Neural cell (in vitro differentiated cells): ENCODE measurements at regions not wholly inside any gene's neighbourhood (a gene's known extent, or its start where the extent isn't known, plus 50 kb on each side); places are given as distances from the start of the nearest gene placed in this dataset.

Experiments used
- H2AFZ ChIP-seq: fragments of 200-600, 300-800 bp; sonication (generic), shearing (Covaris generic); 2 replicates; pipeline ENCODE4 v1.6.0; 2014; ENCODE audit warnings: low read depth, mild to moderate bottlenecking, antibody characterized with exemption, low read length, moderate library complexity
- H3F3A ChIP-seq: fragments of 200-600 bp; shearing (Covaris generic); 2 replicates; pipeline ENCODE4 v1.6.1; 2016; ENCODE audit warnings: mild to moderate bottlenecking, moderate library complexity, mixed read lengths, antibody characterized with exemption, low read length; ENCODE audit not compliant: insufficient read depth, poor library complexity, severe bottlenecking
- H3K27ac ChIP-seq: fragments of 200-600, 300-800 bp; sonication (generic), shearing (Covaris generic); 2 replicates; pipeline ENCODE4 v1.5.1; 2014; ENCODE audit warnings: mild to moderate bottlenecking, low read length, moderate library complexity
- H3K27me3 ChIP-seq: fragments of 300-800, 200-600 bp; sonication (generic), shearing (Covaris generic); 2 replicates; pipeline ENCODE4 v1.6.0; 2014; ENCODE audit warnings: mild to moderate bottlenecking, low read depth, low read length, moderate library complexity; ENCODE audit not compliant: insufficient read depth
- H3K36me3 ChIP-seq: fragments of 300-800, 200-600 bp; sonication (generic), shearing (Covaris generic); 2 replicates; pipeline ENCODE4 v1.5.1; 2014; ENCODE audit warnings: mild to moderate bottlenecking, antibody characterized with exemption, low read length, moderate library complexity; ENCODE audit not compliant: insufficient read depth
- H3K4me2 ChIP-seq: fragments of 300-800, 200-600 bp; sonication (generic), shearing (Covaris generic); 2 replicates; pipeline ENCODE4 v1.6.0; 2014; ENCODE audit warnings: mild to moderate bottlenecking, low read length
- H3K4me3 ChIP-seq: fragments of 300-800, 200-600 bp; sonication (generic), shearing (Covaris generic); 2 replicates; pipeline ENCODE4 v1.5.1; 2014; ENCODE audit warnings: mild to moderate bottlenecking, low read length, moderate library complexity
- H3K79me2 ChIP-seq: fragments of 200-600 bp; shearing (Covaris generic); replicated peaks from 2 replicates; pipeline ENCODE4 v1.6.0; 2014; ENCODE audit warnings: mild to moderate bottlenecking, low read length, moderate library complexity; ENCODE audit not compliant: insufficient read depth
- H3K9ac ChIP-seq: fragments of 300-800, 200-600 bp; sonication (generic), shearing (Covaris generic); 2 replicates; pipeline ENCODE4 v1.6.1; 2016; ENCODE audit warnings: mild to moderate bottlenecking, low read length, mixed read lengths
- H3K9me2 ChIP-seq: fragments of 200-600 bp; shearing (Covaris generic); 2 replicates; pipeline ENCODE4 v1.6.1; 2016; ENCODE audit warnings: mild to moderate bottlenecking, low read length, mixed read lengths; ENCODE audit not compliant: insufficient read depth
- H3K9me3 ChIP-seq: fragments of 200-600, 300-800 bp; sonication (generic), shearing (Covaris generic); 2 replicates; pipeline ENCODE4 v1.6.1; 2016; ENCODE audit warnings: mild to moderate bottlenecking, mixed run types, low read length, moderate library complexity, mixed read lengths
- H4K20me1 ChIP-seq: fragments of 200-600 bp; shearing (Covaris generic); 2 replicates; pipeline ENCODE4 v1.6.1; 2016; ENCODE audit warnings: mild to moderate bottlenecking, mixed run types; ENCODE audit not compliant: insufficient read depth
- CTCF ChIP-seq: fragments of 450-650 bp; IDR thresholded peaks from 2 replicates; pipeline ENCODE4 v1.5.1; 2014; ENCODE audit warnings: antibody characterized with exemption, mild to moderate bottlenecking, moderate library complexity; ENCODE audit not compliant: poor library complexity, severe bottlenecking
- EP300 ChIP-seq: fragments of 450-650 bp; conservative IDR thresholded peaks from 2 replicates; pipeline ENCODE4 v1.6.1; 2014; ENCODE audit warnings: antibody characterized with exemption, mild to moderate bottlenecking, moderate library complexity; ENCODE audit not compliant: poor library complexity, severe bottlenecking
- EZH2 ChIP-seq: fragments of 200-600, 300-800 bp; shearing (Covaris generic), sonication (generic); IDR thresholded peaks from 2 replicates; pipeline ENCODE4 v1.6.1; 2014; ENCODE audit warnings: antibody characterized with exemption, low read length, borderline replicate concordance, mild to moderate bottlenecking; ENCODE audit not compliant: insufficient read depth, poor library complexity, severe bottlenecking
- MXI1 ChIP-seq: fragments of 450-650 bp; conservative IDR thresholded peaks from 2 replicates; pipeline ENCODE4 v1.6.1; 2014; ENCODE audit warnings: antibody characterized with exemption, mild to moderate bottlenecking; ENCODE audit not compliant: poor library complexity, severe bottlenecking
- POLR2AphosphoS5 ChIP-seq: IDR thresholded peaks from 2 replicates; pipeline ENCODE4 v1.6.1; 2012
- RAD21 ChIP-seq: fragments of 450-650 bp; conservative IDR thresholded peaks from 2 replicates; pipeline ENCODE4 v1.6.1; 2014; ENCODE audit warnings: antibody characterized with exemption, mild to moderate bottlenecking, moderate library complexity
- REST ChIP-seq: IDR thresholded peaks from 2 replicates; pipeline ENCODE4 v1.6.1; 2012; ENCODE audit warnings: borderline replicate concordance
- SMC3 ChIP-seq: fragments of 450-650 bp; conservative IDR thresholded peaks from 2 replicates; pipeline ENCODE4 v1.6.1; 2014; ENCODE audit warnings: antibody characterized with exemption, mild to moderate bottlenecking, moderate library complexity; ENCODE audit not compliant: poor library complexity

- Histone ChIP-seq H3K4me2 (no peak overlapping the region), H3F3A (no peaks in the 10 kb centered on the region), H3K36me3 (no peaks in the 10 kb centered on the region), H3K9ac (no peak overlapping the region), H3K79me2 (no peaks in the 10 kb centered on the region), H3K9me3 (no peaks in the 10 kb centered on the region), H3K27ac (no peak overlapping the region), H3K9me2 (no peaks in the 10 kb centered on the region), H3K27me3 (no peaks in the 10 kb centered on the region), H3K4me3 (no peak overlapping the region), H2AFZ (no peak overlapping the region), H4K20me1 (no peaks in the 10 kb centered on the region)
- TF ChIP-seq SMC3 = no peak
- TF ChIP-seq CTCF = no peak
Measured at GRCh38 chr1:168443899-168444298, 99.9 kb downstream of the XCL2 start.

- H3K79me2 ChIP-seq = no peaks in the 10 kb centered on the region
- no peaks in the 10 kb centered on the region for H3K36me3 ChIP-seq
- H3K4me2 ChIP-seq = no peak overlapping the region
- H2AFZ ChIP-seq = no peak overlapping the region
- no peaks in the 10 kb centered on the region for H3K9me2 ChIP-seq
- H3K27me3 ChIP-seq = no peaks in the 10 kb centered on the region
- H3K27ac ChIP-seq = no peak overlapping the region
- no peak overlapping the region for H3K9ac ChIP-seq
- H4K20me1 ChIP-seq = no peaks in the 10 kb centered on the region
- no peak overlapping the region for H3K4me3 ChIP-seq
- no peaks in the 10 kb centered on the region for H3K9me3 ChIP-seq
- TF ChIP-seq RAD21 (no peak), EP300 (no peak), EZH2 (no peak)
- no peaks in the 10 kb centered on the region for H3F3A ChIP-seq
Measured at GRCh38 chr1:168443356-168443755, 100.4 kb downstream of the XCL2 start.

- H3K27me3 ChIP-seq = no peaks in the 10 kb centered on the region
Measured at GRCh38 chr1:168442931-168443330, 100.9 kb downstream of the XCL2 start.

More at GRCh38 chr1:168442931-168443330, 100.9 kb downstream of the XCL2 start:
- TF ChIP-seq POLR2AphosphoS5 (no peak), REST (no peak), MXI1 (no peak)
- Histone ChIP-seq H3K79me2 (no peaks in the 10 kb centered on the region), H3K27ac (no peak overlapping the region), H3K36me3 (no peaks in the 10 kb centered on the region), H3K4me3 (no peak overlapping the region), H2AFZ (no peak overlapping the region), H3K9me3 (no peaks in the 10 kb centered on the region), H3K9ac (no peak overlapping the region), H3F3A (no peaks in the 10 kb centered on the region), H3K9me2 (no peaks in the 10 kb centered on the region), H3K4me2 (no peak overlapping the region), H4K20me1 (no peaks in the 10 kb centered on the region)
